ENCODE measurements at regions not wholly inside any gene's neighbourhood (a gene's known extent, or its start where the extent isn't known, plus 50 kb on each side); places are given as distances from the start of the nearest gene placed in this dataset.

- no peak for DNase-seq
Measured at GRCh38 chr17:33797181-33797580, 457.9 kb upstream of the CCL2 start.

DNA sequence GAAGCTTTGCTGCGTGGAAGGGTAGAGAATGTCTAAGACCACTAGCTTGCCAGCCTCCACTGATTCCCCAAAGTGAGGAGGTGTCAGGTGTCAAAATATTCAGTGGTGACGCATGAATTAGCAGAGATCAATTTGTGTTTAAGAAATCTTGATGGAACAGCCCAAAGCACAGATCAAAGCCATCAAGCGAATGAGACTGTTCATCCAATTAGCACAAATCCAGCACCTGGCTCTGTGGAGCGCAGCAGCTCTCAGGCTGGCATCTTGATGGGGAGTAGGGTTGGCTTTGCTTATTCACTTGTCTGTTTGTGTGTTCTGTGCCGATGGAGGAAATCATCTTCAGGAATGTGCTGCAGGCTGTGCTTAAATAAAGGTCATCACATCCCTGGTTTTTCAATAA lies 456.8 kb upstream of the CCL2 start:
- no peak for DNase-seq

GRCh38 chr17:33802349-33803198 lies 452.5 kb upstream of the CCL2 start:
- DNase-seq = no peak

- no peak for DNase-seq
Measured at GRCh38 chr17:33803199-33803685, 451.8 kb upstream of the CCL2 start.

- DNase-seq = no peak
Measured at GRCh38 chr17:33803686-33804085, 451.4 kb upstream of the CCL2 start.

GRCh38 chr17:33804401-33804800 lies 450.7 kb upstream of the CCL2 start:
- DNase-seq = no peak

GRCh38 chr17:33806631-33807030 lies 448.5 kb upstream of the CCL2 start:
- no peak for DNase-seq

DNA sequence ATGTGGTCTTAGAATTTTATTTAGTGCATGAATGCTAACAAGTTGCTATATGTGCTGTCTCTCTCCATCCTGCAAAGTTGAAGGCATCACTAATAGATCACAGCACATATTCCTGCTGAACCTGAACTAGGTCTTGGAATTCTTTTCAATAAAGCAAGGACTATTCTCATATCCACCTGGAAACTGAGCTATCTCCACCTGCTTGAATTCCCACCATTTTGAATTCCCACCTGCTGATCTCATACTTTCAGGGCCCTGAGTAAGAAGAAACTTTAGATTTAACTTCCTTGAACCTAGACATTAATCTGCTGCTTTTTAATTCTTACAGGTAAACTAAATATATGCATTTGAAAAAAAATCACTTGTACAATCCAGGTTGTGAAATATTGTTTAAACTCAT lies 445.3 kb upstream of the CCL2 start:
- no peak for DNase-seq

DNA sequence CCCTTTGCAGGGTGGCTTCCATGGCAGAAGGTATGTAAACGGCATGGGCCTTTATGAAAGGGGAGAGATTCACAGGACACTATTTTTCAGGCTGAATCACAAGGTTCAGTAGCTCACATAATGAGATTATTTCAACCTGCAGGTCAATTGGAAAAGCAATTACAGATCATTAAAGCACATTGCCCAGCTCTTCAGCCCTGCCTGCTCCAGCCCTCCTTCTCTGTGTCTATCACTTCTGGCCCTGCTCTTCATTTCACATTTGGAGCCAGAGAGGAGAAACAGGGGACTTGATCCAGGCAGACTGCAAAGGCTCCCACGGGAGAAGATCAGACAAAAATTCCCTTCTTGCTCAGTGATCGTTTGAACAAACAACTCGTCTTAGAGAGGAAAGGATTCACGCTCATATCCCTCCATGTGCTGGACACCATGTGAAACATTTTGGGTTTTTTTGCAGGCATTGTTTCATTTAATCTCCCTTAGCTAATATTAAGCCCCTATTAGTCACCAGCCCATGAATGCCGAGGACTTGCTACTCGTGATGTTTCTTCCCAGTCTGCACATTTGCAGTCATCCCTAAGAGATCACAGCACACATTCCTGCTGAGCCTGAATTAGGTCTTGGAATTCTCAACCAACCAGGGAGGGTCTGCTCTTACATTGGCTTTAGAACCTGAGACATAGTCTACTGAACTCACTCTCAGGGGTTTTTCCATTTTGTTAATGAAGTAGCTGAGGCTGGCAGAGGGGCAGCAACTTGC lies 443.9 kb upstream of the CCL2 start:
- no peak for DNase-seq

GRCh38 chr17:33811984-33812577 lies 443.0 kb upstream of the CCL2 start:
- no peak for DNase-seq

GRCh38 chr17:33814852-33815251 lies 440.2 kb upstream of the CCL2 start:
- no peak for DNase-seq

GRCh38 chr17:33816036-33816435 lies 439.0 kb upstream of the CCL2 start:
- DNase-seq = no peak

DNA sequence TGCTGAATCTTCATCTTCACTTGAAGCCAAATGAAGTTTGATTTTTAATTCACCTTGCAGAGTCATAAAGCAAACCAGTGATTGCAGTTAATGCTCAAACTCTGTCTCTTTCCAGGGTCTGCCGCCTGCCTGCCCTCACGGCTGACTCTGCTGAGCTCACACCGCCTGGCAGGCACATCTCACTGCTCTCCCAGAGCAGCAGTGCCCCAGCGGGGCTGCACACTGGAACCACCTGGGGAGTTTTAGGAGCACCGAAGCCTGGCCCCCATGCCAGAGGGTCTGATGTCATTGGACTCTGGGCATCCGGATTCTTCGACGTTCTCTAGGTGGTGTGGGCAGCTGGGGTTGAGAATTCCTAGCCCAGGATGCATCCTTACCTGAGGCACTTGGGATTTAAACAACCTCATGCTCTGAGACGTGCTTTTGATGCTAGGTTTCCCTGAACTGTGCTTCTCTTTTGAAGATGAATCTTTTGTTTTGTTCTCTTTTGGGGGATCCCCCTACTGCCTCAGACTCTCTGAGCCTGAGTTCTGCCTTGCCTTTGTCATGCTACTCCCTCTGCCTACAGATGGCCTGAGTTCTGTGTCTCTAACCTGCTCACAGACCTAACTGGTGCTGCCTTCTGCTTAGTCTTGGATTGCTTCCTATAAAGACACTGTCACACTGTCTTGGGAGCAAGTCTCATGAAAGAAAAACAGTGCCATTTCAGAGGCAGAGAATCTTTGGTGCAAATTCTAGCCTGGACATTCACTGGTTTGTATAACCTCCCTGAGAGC lies 438.1 kb upstream of the CCL2 start:
- DNase-seq = no peak

GRCh38 chr17:33819539-33819938 lies 435.5 kb upstream of the CCL2 start:
- DNase-seq = no peak

GRCh38 chr17:33832262-33832661 lies 422.8 kb upstream of the CCL2 start:
- no peak for DNase-seq

DNA sequence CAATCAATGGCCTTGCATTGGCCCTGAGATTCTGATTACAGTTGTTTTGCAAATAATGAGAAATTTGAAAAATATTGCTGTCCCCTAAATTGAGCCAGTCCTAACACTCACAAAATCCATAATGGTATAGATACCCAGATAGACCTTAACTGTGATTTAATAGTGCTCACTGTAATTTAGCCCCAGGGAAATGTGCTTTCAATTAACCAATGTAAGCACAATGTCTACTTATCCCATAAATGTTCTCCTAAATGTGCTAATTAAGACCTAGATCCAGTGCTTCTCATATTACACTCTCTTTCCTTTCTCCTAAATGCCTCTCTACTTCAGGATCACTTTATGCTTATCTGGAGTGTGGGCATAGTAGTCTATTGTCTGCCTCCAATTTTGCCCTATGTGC lies 417.8 kb upstream of the CCL2 start:
- DNase-seq = no peak

DNA sequence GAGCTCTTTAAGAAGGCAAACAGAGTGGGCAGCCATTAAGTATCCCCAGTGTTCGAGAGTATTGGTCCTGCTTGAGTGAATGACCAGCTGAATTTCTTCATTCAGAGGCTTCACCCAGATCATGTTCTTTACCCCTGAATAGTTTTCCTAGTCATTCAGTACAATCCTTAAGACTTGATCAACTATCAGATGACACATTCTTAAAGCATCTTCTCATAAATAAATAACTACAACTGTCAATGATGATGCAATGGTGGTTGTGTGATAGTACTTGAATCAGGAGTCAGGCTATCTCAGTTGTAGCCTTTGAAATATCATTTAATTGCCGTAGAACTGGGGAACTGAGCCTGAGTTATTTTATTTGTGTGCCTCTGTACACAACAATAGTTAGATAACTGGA lies 416.8 kb upstream of the CCL2 start:
- no peak for DNase-seq

DNA sequence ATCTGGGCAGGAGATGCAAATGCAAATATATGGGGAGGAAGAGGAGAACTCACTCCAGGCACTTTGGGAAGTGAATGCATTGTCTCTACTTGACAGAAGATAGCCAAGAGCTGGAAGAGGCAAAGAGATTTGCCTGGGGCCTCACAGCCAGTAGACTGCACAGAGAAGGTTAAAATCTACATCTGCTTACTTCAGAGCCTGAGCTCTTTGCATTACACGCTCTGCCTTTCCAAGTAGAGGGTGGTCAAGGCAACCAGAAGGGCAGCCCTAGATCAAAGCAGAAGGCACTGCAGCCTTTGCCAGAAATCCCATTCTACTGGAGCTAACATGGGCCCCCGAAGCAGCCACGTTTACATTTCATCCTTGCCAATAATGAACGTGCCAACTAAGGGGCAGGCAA lies 407.2 kb upstream of the CCL2 start:
- DNase-seq = no peak

DNA sequence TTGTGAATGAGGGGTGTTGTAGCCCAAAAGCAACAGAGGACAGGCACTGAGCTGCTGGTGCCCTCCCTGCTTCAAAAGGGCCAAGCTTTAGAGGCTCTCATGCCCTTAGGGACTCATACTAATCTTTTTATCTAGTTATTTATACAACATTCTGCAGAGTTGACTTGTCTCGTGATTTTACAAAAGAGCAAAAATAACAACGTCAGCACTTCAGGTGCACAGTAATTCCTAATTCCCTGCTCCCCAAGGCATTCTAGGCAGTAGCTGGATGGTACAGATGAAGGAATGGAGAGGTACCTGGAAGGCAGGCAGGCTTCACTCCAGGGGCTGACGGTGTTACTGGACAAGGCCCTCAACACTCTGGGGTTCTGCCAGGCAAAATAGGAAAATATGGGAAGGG lies 406.7 kb upstream of the CCL2 start:
- DNase-seq = no peak

- no peak for DNase-seq
Measured at GRCh38 chr17:33854596-33854995, 400.5 kb upstream of the CCL2 start.

- no peak for DNase-seq
Measured at GRCh38 chr17:33858121-33858520, 397.0 kb upstream of the CCL2 start.

DNA sequence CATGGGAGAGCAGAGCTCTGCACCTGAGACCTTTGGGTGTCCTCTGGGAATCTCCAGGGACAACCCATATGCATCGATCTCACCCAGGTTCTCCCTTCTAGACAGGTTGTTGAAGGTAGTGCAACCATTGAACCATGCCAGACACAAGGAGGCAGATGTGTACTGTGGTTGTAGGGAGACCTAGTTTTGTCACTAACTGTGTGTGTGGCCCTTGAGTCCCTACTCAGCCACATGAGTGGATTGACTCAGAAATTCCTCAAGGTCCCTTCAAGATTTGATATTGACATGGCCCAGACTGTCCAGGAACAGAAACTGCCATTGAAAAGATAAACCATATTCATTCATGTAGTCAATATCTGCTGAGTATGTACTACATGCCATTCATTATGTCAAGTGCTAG lies 396.4 kb upstream of the CCL2 start:
- no peak for DNase-seq
